GM19351 (cell line): ENCODE measurements at regions not wholly inside any gene's neighbourhood (a gene's known extent, or its start where the extent isn't known, plus 50 kb on each side); places are given as distances from the start of the nearest gene placed in this dataset.

ENCODE experiments used
- ATAC-seq: cut with Tn5 transposase; IDR thresholded peaks from one replicate; pipeline ENCODE4 v1.9.1; 2021; ENCODE audit warnings: mild to moderate bottlenecking, moderate library complexity; ENCODE audit not compliant: unreplicated experiment

DNA sequence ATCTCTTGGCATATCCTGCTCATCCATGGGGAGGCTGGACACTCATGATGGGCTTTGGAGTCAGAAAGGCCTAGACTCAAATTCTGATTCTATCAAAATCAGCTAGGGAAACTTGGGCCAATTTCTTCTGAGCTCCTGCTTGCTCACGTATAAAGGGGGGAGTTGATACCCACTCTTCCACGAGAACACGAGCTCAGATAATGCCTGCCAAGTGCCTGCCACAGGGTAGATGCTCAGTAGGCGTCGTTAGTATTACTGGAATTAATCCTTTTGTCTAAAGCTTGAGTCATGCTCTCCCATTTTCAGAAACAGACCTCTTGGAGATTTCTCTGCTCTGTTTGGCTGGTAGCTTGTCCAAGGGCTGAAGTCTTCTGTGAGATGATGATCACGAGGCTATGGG, 238.3 kb upstream of the MVB12B start:
- no peak for ATAC-seq

DNA sequence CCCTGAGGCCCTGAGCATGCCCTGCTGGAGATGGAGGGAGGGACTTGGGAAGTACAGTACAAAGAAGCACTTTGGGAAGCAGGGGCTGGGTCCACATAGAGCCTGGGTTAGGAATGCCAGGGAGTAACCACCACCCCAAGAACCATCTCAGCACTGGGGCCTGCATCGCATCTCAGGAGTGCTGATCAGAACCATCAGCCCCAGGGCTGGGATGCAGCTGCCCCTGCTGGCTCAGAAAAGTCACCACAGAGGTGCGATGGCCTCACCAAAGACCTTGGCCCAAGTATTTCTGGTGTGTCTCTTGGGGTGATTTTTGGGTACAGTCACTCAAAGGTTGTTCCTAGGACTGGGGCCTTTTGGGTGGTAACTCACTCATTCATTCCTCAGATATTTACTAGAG, 236.8 kb upstream of the MVB12B start:
- no peak for ATAC-seq

DNA sequence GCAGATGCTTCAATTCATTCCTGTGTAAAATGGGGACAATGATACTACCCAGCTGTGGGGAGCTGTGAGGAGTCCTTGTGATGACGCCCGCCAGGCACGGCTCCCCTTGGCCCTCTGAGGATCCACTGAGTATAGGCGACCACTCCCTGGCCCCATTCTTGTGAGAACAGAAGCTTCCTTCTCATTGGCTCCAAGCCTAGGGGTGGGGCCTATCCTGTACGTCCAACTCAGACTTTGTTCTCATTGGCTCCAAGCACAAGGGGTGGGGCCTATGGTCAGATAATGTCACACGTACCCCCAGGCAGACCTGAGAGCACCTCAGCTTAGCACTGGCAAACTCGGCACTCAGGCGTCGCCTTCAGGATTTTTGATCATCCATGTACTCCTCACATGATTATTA, 232.9 kb upstream of the MVB12B start:
- ATAC-seq: no peak

DNA sequence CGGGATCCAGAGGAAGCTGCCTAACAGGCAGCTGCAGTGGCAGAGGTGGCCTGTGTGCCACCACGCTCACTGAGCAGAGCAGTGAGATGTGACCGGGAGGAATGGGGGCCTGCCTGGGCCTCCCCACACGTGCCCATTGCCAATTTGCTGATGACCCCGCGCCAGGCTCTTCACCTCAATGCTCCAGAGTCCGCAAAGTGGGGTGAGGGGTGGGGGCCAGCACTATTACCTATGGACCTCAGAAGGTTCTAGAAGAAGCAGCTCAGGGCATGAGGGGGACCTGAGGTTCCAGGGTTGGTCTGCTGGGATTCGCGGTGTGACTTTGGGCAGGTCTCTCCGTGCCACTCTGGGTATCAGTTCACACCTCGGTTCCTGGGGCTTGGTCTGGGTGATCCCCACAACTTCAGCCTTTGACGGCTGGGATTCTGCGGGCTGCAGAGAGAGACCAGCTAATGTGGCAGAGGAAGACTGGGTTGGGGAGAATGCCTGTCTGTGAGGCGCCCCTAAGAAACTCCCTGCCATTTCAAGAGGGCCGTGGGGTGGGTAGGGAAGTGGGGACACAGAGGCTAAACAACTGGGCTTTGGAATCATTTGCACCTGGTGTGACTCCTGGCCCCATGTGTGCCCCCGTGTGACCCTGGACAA, 231.0 kb upstream of the MVB12B start:
- no peak for ATAC-seq

DNA sequence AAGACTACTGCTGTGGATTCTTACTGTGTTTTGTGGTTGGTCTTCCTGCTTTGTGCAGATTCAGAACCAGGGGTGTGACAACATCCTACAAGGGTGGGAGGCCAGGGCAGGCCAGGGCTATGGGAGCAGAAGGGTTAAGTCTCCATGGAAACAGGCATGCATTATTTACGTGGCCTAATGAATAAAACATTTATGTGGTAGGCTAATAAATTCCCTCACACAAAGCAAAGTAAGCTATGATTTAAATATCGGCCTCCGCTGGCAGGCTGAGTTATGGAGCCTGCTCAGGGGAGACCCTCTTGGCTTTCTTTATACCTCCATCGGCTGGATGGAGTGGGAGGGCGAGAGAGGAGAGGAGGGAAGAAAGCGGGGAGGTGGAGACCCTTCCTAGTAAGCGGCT, 230.3 kb upstream of the MVB12B start:
- no peak for ATAC-seq

GRCh38 chr9:126097679-126098078, 228.9 kb upstream of the MVB12B start:
- no peak for ATAC-seq

- ATAC-seq: no peak
Observed at GRCh38 chr9:126106404-126106803, 220.2 kb upstream of the MVB12B start.

GRCh38 chr9:126107693-126108092, 218.9 kb upstream of the MVB12B start:
- ATAC-seq: no peak

GRCh38 chr9:126108240-126108639, 218.4 kb upstream of the MVB12B start:
- ATAC-seq: no peak

DNA sequence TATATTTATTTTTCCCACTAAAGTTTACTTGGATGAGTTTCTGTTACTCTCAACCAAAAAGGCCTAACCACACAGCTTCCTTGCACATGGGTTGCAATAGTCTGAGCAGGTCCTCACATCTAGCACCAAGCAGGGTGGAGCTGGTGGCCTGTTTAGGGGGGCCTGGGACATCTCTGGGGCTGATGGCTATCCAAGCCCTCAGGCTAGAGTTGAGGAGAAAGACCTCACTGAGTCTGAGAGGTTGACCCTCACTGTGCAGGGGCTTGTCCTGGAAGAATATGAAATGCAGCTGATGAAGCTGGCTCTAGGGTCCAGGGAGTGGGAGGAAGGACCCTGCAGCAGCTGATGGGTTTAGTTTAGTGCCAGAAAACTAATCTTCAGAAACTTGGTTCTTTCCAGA, 217.1 kb upstream of the MVB12B start:
- no peak for ATAC-seq

DNA sequence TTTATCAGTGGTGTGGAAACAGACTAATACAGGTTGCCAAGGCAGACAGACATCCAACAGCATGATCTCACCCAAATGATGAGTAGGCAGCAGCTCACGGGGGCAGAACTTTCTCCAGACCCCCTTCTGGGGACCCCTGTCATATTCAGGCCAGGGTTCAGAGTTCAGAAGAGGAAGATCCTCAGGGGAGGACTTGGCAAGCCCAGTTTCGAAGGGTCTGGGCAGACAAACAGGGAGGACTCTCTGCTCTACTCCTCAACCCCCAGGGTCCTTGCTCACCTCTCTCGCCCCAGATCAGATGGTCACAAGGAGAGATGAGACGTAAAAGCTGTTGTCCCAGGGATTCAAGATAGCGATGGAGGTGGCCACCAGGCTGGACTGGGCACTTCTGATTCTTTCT, 215.1 kb upstream of the MVB12B start:
- no peak for ATAC-seq

DNA sequence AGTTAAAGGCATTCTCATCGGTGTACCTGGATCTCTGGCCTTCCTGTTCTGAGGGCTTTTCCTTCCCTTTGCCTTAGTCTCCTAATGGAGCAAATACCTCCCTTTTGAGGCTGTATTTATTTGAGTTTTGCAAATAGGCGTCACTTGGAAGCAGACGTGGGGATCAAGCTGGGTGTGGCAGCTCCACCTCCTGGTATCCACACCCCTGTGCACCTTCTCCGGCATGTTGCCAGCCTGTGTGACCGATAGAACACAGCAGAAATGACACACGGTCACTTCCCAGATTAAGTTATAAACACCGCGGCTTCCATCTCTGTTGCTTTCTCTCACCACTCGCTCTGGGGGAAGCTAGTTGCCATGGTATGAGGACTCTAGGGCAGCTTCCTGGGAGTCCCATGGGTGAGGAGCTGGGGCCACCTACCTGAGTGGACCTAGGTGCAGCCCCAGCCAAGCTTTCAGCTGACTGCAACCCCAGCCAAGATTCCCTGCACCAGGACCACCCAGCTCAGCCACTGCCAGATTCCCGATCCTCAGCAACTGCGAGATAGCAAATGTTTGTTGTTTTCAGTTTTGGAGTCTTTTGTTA, 214.4 kb upstream of the MVB12B start:
- no peak for ATAC-seq

DNA sequence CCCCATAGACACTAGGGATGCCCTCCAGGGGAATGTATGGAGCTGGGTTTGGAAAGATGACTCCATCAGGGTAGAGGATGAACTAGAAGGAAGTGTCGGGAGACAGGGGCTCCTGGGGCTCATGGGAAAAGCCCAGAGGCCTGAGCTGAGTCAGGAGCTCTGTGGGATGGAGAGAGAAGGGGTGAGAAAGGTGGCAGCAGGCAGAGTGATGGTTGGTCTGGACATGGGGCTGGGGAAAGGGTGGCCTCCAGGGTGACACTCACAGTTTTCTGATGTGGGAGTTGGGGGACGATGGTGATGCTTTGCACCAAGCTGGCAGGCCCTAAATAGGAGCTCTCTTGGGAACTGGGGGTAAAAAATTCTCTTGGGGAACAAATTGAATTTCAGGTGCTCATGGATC, 213.5 kb upstream of the MVB12B start:
- ATAC-seq: no peak

DNA sequence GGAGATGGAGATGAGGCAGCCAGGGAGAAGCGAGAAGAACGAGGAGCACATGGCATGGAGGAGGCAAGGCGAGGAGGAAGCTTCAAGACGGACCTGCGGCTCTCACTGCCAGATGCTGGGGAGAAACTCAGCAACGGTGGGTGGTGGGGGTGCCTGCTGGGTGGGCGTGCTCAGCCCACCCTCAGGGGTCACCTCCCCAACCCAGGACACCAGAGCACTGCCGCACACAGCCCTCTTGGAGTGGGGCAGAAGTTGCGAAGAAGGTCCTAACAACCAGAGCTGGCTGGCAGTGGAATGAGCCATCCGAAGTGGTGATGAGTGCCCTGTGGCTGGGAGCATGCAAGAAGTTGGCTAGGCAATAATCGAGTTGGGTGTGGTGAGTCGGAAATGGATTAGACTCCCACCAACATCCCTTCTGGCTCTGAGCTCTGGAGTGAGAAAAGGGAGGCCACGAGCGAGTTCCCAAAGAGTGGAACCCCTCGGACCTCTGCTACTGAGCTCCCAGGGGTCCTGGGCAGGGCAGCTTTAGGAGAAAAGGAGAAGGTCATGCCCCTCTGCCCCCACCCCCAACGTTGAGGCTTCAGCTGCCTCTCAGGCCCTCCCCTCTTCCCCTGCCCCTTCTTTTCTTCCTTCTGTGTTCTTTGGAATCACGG, 212.7 kb upstream of the MVB12B start:
- ATAC-seq: no peak

GRCh38 chr9:126114409-126114760, 212.2 kb upstream of the MVB12B start:
- no peak for ATAC-seq

DNA sequence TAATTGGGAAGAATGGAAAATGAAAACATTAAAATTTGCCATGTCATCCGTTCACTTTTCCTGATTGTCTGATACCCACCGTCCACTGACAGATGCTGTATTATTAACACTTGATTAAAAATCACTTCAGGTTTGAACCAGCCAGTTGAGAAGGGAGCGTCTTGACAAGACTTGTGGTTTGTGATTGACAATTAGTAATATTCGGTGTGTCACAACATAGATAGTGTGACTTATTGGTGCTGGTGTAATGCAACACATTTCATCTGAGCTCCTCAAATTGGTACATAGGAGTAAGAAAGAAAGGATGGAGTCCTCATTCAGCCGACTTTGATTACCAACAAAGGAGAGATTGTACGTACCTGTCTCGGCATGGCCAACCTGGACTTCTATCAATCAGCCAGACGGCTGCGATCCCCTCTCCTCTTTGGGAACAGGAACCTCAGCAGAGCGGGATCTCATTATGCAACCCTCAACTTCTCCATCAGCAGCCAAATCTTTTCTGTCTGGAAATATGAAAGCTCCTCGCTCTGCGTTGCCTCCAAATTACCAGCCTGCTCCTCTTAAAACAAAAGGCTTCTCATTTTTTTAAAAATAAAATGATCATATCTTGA, 211.7 kb upstream of the MVB12B start:
- ATAC-seq: no peak

GRCh38 chr9:126116351-126117157, 210.1 kb upstream of the MVB12B start:
- no peak for ATAC-seq

DNA sequence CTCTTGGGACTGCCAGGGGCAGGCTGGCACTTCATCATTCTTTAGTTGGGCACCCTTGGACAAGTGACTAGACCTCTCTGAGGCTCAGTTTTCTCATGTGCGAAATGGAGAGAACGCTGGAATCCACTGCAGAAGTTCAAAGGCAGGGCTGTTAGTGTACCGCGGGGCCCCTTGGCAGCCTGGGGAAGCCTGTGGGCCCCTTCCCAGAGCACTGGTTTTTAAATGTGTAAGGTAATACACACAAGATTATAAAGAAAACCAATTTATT, 209.5 kb upstream of the MVB12B start:
- ATAC-seq: no peak

DNA sequence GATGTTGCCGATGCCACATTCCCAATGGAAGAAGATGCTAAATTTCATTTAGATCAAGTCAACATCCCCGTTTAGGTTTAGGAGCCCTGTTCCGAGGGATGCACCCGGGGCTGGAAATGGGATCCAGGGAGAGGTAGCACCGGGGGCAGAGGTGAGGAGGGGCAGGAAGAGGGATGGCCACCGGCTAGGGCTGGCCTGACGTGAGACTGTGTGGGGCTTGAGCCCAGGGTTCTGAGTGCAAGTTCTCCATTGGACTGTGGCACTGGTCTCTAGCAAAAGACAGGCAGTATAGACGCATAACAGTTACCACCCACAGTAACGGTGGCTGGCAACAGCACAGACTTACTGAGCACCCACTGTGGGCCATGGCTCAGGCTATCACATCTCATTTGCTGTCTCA, 209.0 kb upstream of the MVB12B start:
- no peak for ATAC-seq

- ATAC-seq: no peak
Observed at GRCh38 chr9:126119731-126120130, 206.9 kb upstream of the MVB12B start.

DNA sequence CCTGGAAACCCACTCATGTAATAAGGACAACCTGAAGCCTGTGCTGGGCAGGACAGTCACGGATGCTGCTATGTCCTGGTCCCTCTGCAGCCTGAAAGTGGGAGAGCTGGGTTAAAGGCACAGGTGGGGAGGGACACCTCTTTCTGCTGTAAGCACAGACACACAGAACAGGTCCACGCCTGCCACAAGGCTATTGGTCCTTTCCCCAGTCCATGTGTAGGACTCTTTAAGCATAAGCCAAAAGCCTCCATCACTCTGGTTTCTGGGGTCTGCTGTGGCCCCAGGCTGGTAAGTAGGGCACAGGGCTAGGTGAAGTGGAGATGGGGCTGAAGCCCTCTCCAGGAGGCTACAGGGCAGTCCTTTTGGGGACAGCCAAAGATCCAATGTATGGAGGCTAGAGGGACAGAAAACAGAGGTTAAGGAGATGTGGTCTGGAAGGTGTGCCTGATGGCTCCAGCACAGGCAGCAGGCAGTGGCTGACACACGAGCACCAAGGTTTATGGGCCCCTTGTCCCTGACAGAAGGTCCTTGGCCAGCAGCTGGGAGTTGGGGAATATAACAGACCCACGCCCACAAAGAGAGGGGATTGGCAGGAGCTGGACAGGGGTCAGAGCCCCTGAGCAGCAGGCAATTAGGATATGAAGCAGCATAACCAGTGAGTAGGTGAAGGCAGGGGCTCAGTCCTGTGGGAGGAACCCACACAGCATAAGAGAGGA, 203.6 kb upstream of the MVB12B start:
- no peak for ATAC-seq
